ENCODE measurements at regions not wholly inside any gene's neighbourhood (a gene's known extent, or its start where the extent isn't known, plus 50 kb on each side); places are given as distances from the start of the nearest gene placed in this dataset.

DNA sequence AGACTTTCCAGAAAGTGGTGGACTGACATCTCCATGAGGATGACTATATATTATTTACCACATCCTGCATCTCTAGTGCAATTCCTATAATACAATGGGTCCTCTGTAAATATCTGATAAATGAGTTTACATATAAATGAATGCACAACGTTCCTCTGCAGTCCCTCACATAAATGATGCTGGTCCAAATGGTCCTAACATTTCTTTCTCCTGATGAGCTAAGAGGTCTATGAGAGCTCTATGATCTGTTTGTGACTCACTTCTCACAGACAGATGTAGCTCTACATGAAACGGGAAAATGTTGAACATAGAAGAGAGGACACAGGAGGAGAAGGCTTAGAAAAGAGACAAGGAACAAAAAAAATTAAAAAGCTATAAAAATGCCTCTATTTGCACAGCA, 201.2 kb upstream of the PIK3C3 start:
- Mint-ChIP-seq H3K9me3 (peaks cover 0 to 2% of the 10 kb centered on the region in 2 donors), H3K36me3 (no peaks in the 10 kb centered on the region), H3K27ac (no peak overlapping the region), H3K4me1 (no peaks in the 10 kb centered on the region), H3K4me3 (no peak overlapping the region), H3K27me3 (no peaks in the 10 kb centered on the region)
- no peak for DNase-seq
- no peak for ATAC-seq (replicated peaks)

GRCh38 chr18:41752826-41753225, 202.2 kb upstream of the PIK3C3 start:
- no peaks in the 10 kb centered on the region for H3K27me3 Mint-ChIP-seq
- no peaks in the 10 kb centered on the region for H3K4me1 Mint-ChIP-seq
- H3K36me3 Mint-ChIP-seq: no peaks in the 10 kb centered on the region
- peaks cover 0 to 2% of the 10 kb centered on the region in 2 donors for H3K9me3 Mint-ChIP-seq
- H3K4me3 Mint-ChIP-seq: no peak overlapping the region
- no peak overlapping the region for H3K27ac Mint-ChIP-seq
- ATAC-seq (replicated peaks) (no peak), DNase-seq (no peak)

DNA sequence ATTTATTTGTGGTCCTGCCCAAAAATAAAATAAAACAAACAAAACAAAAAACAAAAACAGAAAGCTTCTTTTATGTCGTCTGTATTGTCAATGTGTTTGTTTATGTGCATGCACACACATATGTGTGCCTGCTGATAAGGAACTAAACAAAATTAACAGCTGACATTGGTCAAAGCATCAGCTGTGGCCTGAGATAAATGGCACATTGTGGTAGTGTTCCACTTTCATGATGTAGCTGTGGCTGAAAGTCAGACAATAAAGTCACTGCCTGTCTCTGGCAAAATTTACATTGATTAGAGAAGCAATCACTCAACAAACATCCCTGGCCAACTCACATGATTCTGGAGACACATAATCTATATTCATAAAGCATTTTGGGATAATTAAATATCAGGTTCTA, 203.4 kb upstream of the PIK3C3 start:
- no peak for DNase-seq
- no peaks in the 10 kb centered on the region for H3K4me1 Mint-ChIP-seq
- no peak overlapping the region for H3K4me3 Mint-ChIP-seq
- H3K27me3 Mint-ChIP-seq: no peaks in the 10 kb centered on the region
- H3K9me3 Mint-ChIP-seq: peaks cover 0 to 2% of the 10 kb centered on the region in 2 donors
- no peaks in the 10 kb centered on the region for H3K36me3 Mint-ChIP-seq
- H3K27ac Mint-ChIP-seq: no peak overlapping the region
- no peak for ATAC-seq (replicated peaks)

GRCh38 chr18:41751161-41751560, 203.9 kb upstream of the PIK3C3 start:
- no peak for DNase-seq
- H3K9me3 Mint-ChIP-seq: peaks cover 0 to 2% of the 10 kb centered on the region in 2 donors
- no peaks in the 10 kb centered on the region for H3K4me1 Mint-ChIP-seq
- no peak for ATAC-seq (replicated peaks)
- no peak overlapping the region for H3K27ac Mint-ChIP-seq
- H3K27me3 Mint-ChIP-seq: no peaks in the 10 kb centered on the region
- no peak overlapping the region for H3K4me3 Mint-ChIP-seq
- H3K36me3 Mint-ChIP-seq: no peaks in the 10 kb centered on the region

DNA sequence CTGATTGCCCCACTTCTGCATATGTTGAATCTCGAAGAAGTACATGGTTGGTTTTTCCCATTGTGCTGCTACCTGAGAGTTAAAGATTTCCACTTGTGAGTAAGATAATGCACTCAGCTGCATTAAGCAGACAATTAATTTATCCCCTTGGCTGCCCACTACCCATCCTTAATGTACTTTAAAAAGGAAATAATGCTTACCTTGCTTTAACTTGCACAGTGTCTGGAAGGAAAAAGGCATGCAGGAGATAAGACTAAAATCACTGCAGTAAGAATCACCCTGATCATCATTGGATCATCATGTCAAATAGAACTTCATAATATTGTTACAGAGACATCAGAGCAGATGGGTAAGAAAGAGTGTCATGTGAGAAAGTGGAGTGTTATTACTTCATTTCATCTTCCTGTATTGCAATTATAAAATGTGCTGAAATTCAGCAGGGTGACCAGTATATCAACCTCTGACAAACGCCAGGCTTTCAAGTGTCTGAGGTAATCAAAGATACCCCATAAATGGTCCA, 207.3 kb upstream of the PIK3C3 start:
- no peaks in the 10 kb centered on the region for H3K9me3 Mint-ChIP-seq
- H3K4me3 Mint-ChIP-seq: no peak overlapping the region
- H3K27me3 Mint-ChIP-seq: peaks cover 0 to 7% of the 10 kb centered on the region in 2 donors
- H3K27ac Mint-ChIP-seq: no peak overlapping the region
- no peaks in the 10 kb centered on the region for H3K4me1 Mint-ChIP-seq
- H3K36me3 Mint-ChIP-seq: no peaks in the 10 kb centered on the region
- DNase-seq (no peak), ATAC-seq (replicated peaks) (no peak)

GRCh38 chr18:41745166-41746049, 209.6 kb upstream of the PIK3C3 start:
- Mint-ChIP-seq H3K4me1 (no peaks in the 10 kb centered on the region), H3K27ac (no peak overlapping the region), H3K4me3 (no peak overlapping the region), H3K27me3 (peaks cover 0 to 7% of the 10 kb centered on the region in 2 donors), H3K36me3 (no peaks in the 10 kb centered on the region), H3K9me3 (no peaks in the 10 kb centered on the region)
- ATAC-seq (replicated peaks) (peak; percentile 71), DNase-seq (no peak)

DNA sequence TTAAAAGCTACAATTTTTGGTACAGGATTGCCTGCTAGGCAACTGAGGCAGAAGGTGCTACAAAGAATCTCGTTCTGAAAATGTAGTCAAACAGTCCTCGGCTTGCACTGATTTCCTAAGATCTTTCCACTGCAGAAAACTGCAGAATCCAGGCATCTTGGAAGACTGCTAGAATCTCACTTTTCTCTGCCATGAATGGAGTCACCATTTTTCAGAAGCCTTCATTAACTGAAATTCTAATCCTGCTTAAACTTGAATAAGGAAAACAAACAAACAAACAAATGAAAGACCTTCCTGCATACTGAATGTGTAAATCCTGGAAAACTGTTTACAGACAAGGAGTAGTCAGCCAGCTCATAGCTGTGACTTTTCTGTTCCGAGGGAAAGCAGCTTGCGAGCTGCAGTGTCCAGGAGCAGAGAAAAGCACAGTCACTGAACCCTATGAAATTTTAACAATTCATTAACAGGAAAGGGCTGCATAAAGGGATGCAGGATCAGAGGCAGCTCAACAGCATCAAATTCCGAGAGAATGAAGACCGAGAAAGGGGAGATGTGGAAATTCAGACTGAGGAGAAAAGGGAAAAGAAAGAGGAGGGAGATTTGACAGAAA, 210.5 kb upstream of the PIK3C3 start:
- no peaks in the 10 kb centered on the region for H3K9me3 Mint-ChIP-seq
- ATAC-seq (replicated peaks) (no peak), DNase-seq (no peak)
- no peaks in the 10 kb centered on the region for H3K36me3 Mint-ChIP-seq
- H3K4me3 Mint-ChIP-seq: no peak overlapping the region
- H3K27ac Mint-ChIP-seq: no peak overlapping the region
- peaks cover 0 to 7% of the 10 kb centered on the region in 2 donors for H3K27me3 Mint-ChIP-seq
- no peaks in the 10 kb centered on the region for H3K4me1 Mint-ChIP-seq

- Mint-ChIP-seq H3K27me3 (no peaks in the 10 kb centered on the region), H3K4me1 (no peaks in the 10 kb centered on the region), H3K36me3 (no peaks in the 10 kb centered on the region), H3K9me3 (no peaks in the 10 kb centered on the region), H3K4me3 (no peak overlapping the region), H3K27ac (no peak overlapping the region)
- ATAC-seq (replicated peaks) (no peak), DNase-seq (no peak)
Observed at GRCh38 chr18:41737218-41737617, 217.8 kb upstream of the PIK3C3 start.

DNA sequence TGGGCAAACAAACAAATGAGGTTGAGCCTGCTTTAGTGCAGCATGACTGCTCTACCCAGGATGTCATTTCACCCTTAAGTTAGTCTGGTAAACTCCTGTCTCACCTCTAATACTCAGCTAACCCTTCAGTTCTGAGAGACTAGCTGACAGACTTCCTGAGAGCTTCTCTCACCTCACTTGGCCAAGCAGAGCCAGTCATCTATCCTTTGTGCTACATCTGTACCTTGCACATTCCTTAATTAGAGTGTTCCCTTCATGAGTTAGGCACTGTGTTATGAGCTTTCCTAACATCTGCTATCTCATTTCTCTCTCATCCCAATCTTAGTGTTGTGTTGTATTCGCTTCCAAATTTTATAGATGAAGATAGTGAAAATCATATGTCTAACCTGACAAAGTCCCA, 220.1 kb upstream of the PIK3C3 start:
- Mint-ChIP-seq H3K4me3 (no peak overlapping the region), H3K36me3 (no peaks in the 10 kb centered on the region), H3K9me3 (no peaks in the 10 kb centered on the region), H3K27ac (no peak overlapping the region), H3K4me1 (no peaks in the 10 kb centered on the region), H3K27me3 (no peaks in the 10 kb centered on the region)
- DNase-seq (no peak), ATAC-seq (replicated peaks) (no peak)

DNA sequence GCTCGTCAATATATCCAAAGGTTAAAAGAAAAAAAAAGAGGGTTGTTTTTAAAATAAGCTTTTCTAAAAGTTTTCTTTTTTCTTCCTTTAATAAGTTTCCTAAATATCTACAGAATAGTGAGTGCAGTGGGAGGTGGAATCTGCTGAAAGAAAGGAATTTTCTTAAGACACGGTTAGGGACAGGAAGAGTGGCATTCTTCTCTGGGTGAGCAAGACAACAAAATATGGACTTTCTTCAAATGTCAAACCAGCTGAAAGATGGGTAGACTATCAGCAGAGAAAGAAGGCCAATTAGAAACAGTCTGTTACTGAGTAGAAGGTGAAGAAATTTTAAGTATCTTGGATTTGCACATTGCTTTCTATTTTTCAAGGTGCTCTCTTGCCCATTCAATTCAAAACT, 222.7 kb upstream of the PIK3C3 start:
- ATAC-seq (replicated peaks): no peak
- H3K27ac Mint-ChIP-seq: no peak overlapping the region

DNA sequence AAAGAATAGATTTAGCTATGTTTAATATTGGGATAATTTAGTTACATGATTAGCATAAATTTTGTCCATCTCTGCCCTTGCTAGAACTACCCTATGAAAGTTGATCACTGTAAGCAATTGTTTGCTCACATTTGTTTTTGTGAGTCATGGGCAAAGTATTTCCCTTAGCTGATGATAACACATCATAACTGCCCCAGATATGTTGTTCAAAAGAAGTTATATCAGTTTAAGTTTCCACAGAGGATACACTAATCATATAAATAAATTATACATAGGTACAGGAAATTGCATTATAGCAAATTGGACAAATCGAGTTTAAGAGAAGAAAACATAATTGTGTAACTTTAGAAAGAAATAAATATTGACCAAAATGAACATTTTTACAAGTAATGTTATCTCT, 223.2 kb upstream of the PIK3C3 start:
- Mint-ChIP-seq H3K4me3 (no peak overlapping the region), H3K4me1 (no peaks in the 10 kb centered on the region), H3K27ac (no peak overlapping the region), H3K36me3 (no peaks in the 10 kb centered on the region), H3K9me3 (no peaks in the 10 kb centered on the region), H3K27me3 (no peaks in the 10 kb centered on the region)
- ATAC-seq (replicated peaks): no peak
- DNase-seq: no peak

More for the DNA sequence above, 222.7 kb upstream of the PIK3C3 start:
- Mint-ChIP-seq H3K4me1 (no peaks in the 10 kb centered on the region), H3K4me3 (no peak overlapping the region), H3K27me3 (no peaks in the 10 kb centered on the region), H3K36me3 (no peaks in the 10 kb centered on the region), H3K9me3 (no peaks in the 10 kb centered on the region)
- DNase-seq: no peak

DNA sequence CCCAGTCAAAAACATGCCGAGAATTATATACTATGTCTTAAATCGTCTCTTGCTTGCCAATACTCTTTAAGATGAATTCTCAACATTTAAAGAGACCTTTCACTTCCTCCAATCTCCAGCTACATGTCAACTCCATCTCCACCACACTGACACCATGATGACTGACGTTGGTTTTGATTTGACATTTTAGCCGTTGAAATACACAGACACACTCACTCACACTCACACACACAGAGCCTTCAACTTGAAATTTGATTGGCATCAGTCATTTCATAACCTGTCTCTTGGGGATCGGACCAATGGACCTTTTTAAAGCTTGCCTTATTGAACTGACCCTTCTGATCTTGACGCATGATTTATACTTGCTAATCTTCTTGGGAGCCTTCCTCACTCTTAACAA, 230.8 kb upstream of the PIK3C3 start:
- no peaks in the 10 kb centered on the region for H3K36me3 Mint-ChIP-seq
- no peaks in the 10 kb centered on the region for H3K27me3 Mint-ChIP-seq
- H3K4me1 Mint-ChIP-seq: no peaks in the 10 kb centered on the region
- H3K9me3 Mint-ChIP-seq: peaks cover 0 to 3% of the 10 kb centered on the region in 2 donors
- no peak for DNase-seq
- no peak overlapping the region for H3K4me3 Mint-ChIP-seq
- H3K27ac Mint-ChIP-seq: no peak overlapping the region
- no peak for ATAC-seq (replicated peaks)

DNA sequence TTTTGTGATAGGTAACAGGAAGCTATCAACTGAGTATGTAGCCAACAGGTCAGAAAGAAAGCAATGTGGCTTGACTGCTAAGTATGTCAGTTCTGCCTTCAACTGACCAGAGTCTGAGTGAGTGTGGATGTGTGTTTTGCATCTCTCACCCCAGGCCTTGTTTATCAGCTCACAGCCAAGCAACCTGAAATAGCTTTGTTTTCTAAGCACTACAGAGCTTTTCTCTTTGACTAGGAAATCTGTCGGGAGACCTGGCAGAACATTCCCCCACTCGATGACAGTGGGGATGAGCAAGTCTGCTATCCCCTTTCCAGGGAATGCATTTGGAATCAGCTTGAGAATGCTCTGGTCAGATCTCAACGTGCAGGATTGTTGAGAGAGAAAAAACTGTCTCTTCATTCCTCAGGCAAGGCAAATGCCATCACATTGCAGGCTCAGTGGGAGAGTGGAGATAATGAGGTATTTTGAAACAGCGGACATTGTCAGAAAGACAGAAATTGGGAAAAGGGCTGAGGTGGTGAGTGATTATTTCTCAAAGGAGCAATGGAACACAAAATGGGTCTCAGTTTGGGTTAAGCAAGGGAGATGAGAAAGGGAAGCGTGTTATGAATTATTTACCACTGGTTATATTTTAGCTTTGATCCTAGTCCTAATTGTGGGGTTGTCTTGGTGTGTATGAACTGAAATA, 233.8 kb upstream of the PIK3C3 start:
- Mint-ChIP-seq H3K9me3 (peaks cover 0 to 3% of the 10 kb centered on the region in 2 donors), H3K4me1 (no peaks in the 10 kb centered on the region), H3K27me3 (no peaks in the 10 kb centered on the region), H3K27ac (no peak overlapping the region), H3K4me3 (no peak overlapping the region), H3K36me3 (no peaks in the 10 kb centered on the region)
- ATAC-seq (replicated peaks): no peak
- DNase-seq: no peak

DNA sequence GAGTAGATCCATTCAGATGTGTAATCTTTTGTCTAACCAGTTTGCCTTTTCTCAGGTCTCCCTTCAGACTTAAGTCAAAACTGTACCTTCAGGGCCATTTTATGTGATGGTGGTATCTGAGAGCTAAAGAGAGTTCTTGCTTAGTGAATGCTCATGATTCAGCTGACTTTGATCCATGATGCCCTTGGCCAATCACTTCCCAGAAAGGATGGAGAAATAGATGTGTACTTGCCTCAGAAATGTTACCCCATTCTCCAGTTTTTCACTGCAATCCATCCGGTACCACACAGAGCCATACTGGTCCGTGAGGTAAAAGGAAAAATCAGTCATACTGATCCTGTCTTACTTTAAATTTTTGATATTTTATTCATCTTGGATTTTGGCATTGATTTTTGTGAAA, 234.8 kb upstream of the PIK3C3 start:
- Mint-ChIP-seq H3K4me3 (no peak overlapping the region), H3K4me1 (no peaks in the 10 kb centered on the region), H3K27ac (no peak overlapping the region), H3K27me3 (no peaks in the 10 kb centered on the region), H3K36me3 (no peaks in the 10 kb centered on the region), H3K9me3 (peaks cover 5 to 7% of the 10 kb centered on the region in 2 donors)
- DNase-seq (no peak), ATAC-seq (replicated peaks) (no peak)
